GM12874 (cell line): ENCODE measurements at regions not wholly inside any gene's neighbourhood (a gene's known extent, or its start where the extent isn't known, plus 50 kb on each side); places are given as distances from the start of the nearest gene placed in this dataset.

Source experiments
- CTCF ChIP-seq: IDR thresholded peaks from 2 replicates; pipeline ENCODE4 v1.5.1; 2011; ENCODE audit warnings: low read depth, mild to moderate bottlenecking, control low read depth, low read length, moderate library complexity; ENCODE audit not compliant: insufficient read depth

DNA sequence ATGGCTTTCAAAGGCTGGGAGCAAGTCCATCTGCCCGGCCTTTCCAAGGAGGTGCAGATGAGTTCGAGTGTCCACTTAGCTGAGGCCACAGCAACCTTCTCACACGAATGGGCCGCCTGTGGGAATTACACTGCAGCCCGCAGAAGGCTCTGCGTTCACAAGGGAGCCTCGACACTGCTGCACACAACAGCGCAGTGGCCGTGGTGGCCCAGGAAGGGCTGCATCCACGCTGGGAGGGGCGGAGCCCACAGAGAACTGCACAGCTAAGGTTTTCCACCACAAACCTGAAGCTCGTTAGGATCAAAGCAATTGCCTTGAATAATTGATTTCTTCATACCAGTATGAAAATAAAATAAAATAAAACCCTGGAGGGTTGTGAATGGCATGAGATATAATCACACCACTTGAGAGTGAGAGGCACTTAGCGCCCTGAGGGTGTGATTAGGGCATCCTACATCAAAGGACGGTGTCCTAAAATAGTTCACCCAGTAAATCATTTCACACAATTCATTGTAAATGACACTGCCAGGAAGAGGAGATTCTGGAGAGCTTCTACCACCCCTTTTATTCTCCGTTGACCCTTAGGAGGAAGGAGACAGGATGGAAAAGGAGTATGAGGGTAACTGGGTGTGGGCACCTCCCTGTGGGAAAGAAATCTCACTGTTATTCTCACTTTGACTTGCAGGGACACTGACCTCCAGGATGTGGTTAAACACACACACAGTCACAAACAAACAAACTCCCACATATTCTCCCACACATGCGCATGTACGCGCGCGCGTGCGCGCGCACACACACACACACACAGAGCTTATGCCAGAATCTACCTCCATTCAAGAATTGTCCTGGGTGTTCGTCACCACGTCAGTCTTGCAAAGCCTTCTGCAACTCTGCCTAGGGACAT, 256.6 kb upstream of the ID2 start:
- TF ChIP-seq CTCF, result no peak

GRCh38 chr2:8426550-8426949, 255.3 kb upstream of the ID2 start:
- TF ChIP-seq CTCF, result no peak

DNA sequence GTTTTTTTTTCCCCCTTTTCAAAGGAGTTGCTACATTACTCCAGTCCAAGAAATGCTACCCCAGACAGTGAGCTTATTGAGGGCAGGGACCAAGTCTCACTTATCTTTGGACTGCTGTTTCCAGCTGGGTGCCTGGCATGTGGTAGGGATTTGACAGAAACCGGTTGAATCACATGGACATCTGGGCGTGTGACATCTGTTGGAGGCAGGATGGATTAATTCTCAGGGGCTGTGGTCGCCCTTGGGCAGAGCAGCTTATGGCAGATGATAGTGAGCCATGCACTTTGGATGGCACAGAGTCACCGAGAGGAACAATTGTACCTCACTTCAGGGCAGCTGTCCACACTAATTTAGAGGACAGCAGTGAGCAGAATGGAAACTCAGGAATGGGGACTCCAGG, 254.6 kb upstream of the ID2 start:
- TF ChIP-seq CTCF, result no peak

DNA sequence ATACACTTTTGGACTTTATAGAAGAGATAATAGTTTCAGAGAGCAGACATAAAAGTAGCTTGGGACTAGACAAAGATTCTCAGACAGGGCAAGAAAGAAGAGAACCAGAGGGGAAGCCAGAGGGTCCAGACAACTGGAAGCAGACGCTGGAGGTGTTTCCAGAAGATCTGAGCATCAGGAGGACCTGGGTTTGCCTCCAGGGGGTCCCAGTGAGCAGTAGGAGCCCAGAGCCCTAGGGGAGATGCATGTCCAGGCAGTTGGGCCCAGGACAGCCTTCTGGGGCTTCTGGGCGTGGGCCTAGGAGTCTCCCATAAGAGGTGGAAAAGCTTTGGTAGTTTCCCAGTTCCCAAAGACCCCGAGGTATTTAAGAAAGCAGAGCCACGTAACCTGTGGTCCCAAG, 251.2 kb upstream of the ID2 start:
- no peak for TF ChIP-seq CTCF

DNA sequence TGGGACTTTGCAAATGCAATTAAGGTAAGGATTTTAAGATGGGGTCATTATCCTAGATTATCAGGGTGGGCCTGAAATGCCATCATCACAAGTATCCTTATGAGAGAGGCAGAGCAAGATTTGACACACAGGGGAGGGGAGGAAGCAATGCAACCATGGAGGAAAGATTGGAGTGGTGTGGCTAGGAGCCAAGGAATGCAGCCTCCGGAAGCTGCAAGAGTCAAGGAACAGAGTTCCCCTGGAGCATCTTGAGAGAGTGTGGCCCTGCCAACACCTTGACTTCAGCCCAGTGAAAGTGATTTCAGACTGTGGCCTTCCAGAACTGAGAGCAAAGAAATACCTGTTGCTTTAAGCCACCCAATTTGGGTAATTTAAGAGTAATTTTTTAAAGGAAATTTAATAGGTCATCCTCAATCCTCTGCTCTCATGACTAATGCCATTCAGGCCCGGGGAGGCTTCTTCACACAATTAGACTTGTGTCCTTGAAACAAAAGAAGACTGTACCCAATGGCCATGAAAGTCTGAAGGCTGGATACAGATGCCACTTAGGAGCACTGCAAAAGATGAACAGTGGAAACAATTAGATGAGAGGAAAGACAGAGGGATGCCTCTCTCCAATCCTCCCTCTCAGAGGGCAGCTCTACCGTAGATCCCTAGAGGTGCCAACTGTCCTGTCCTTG, 250.3 kb upstream of the ID2 start:
- TF ChIP-seq CTCF, result no peak

- no peak for TF ChIP-seq CTCF
Observed at GRCh38 chr2:8432706-8433336, 249.0 kb upstream of the ID2 start.

DNA sequence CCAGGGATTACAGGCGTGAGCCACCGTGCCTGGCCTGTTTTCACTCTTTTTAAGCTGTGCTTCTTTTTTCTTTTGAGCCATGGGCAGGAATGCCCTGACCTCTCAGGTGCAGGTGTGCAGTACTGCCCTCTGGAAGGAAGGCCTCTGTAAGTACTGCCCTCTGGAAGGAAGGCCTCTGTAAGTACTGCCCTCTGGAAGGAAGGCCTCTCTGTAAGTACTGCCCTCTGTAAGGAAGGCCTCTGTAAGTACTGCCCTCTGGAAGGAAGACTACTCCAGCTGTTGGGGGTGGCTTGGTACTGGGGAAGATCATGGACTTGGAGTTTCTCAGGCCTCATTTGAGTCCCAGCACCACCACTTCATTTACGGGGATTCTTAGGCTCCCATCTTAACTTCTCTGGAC, 248.5 kb upstream of the ID2 start:
- no peak for TF ChIP-seq CTCF
